HG02759 (cell line): ENCODE measurements at regions not wholly inside any gene's neighbourhood (a gene's known extent, or its start where the extent isn't known, plus 50 kb on each side); places are given as distances from the start of the nearest gene placed in this dataset.
"Not testable (repeated sequence)": the region's sequence is repeated elsewhere in the genome, so short reads cannot be mapped to it uniquely, and the experiment has no call there.

Experiments
- ATAC-seq: cut with Tn5 transposase; IDR thresholded peaks from one replicate; pipeline ENCODE4 v1.9.1; 2021; ENCODE audit warnings: mild to moderate bottlenecking, moderate library complexity; ENCODE audit not compliant: unreplicated experiment

- not testable (repeated sequence) for ATAC-seq
Measured at GRCh38 chr16:21363550-21364223, 85.6 kb upstream of the CRYM start.

DNA sequence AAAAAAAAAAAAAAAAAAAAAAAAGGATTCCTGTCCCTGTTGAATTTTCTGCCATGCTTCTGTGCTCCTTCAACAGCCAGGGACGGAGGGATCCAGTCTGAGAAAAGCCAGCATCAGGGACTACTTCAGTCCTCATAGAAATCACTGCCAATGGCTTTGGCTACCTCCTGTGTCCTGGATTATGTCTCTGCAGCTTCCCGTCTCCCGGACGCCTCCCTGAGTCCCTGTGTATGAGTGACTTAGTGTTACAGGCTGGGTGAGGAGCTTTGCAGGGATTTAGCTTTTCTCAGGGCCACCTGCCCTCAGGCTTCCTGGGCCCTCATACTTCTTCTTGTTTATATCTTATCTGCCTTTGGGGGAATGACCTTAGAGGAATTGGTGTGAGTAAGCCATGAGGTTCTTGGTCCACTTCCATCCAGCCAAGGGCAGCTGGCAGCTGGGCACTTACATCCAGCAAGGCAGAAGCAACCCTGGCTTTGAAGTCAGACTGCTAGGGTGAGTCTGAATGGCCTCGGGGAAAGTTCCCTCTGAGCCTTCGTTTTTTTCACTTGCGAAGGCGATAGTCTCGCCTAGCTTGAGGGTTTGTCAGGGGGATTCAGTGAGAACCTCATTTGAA is 83.6 kb upstream of the CRYM start:
- ATAC-seq = not testable (repeated sequence)

GRCh38 chr16:21361045-21361444 is 83.0 kb upstream of the CRYM start:
- not testable (repeated sequence) for ATAC-seq

DNA sequence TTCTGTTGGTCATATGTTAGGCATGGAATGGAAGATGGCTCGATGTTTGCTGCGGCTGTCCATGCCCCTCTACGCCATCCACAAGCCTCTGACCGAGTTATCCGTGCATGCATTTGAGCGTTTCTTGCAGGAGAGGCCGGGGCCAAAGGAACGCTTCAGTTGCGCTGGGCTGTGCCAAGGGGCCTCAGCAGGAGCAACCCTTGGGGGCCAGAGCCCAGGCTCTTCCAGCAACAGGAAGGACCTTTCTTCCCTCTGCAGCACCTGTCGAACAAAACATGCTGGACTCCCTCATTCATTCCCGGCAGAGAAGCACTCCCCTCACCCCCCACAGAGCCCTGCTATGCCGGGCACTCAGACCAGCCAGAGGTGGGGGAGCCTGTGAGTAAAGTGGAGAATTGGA is 81.4 kb upstream of the CRYM start:
- not testable (repeated sequence) for ATAC-seq

DNA sequence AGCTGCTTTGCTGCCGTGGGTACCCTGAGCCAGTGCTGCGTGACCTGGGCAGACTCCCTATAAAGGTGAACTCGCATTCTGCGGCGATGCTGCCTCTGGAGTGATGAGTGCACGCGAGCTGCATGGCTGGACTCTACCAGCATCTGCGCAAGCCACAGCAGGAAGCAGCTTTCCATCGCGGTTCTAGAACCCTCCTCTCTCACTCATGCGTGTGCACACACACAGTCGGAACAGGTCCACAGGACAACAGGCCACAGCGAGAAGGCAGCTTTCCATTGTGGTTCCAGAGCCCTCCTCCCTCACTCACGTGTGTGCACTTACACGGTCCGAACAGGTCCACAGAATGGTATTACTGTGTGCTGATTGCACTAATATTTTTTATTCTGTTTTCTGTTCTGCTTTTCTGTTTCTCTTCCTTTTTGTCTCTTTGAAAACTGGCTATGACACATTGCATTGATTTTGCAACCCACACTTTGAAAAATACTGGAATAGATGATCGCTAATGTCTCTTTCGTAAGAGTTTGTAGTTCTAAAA is 80.2 kb upstream of the CRYM start:
- peak; percentile 53 for ATAC-seq

DNA sequence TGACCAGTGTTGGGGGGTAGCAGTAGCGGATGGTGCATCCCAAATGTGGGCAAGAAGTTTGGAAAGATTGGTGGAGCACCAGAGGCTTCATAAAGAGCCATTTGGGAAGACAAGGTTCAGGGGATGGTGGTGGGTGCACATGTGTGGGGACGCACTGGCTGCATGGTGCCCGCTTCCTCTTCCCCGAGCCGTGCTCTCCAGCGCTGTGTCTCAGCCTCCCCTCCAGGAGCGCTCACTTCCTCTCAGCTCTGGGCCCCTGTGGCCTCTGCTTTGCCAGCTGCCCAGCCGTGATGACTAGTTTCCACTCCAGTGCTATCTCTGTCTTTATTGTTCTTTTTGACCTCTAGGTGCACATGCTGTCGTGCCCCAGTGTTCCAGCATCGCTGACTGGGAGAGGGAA is 78.2 kb upstream of the CRYM start:
- ATAC-seq = not testable (repeated sequence)

DNA sequence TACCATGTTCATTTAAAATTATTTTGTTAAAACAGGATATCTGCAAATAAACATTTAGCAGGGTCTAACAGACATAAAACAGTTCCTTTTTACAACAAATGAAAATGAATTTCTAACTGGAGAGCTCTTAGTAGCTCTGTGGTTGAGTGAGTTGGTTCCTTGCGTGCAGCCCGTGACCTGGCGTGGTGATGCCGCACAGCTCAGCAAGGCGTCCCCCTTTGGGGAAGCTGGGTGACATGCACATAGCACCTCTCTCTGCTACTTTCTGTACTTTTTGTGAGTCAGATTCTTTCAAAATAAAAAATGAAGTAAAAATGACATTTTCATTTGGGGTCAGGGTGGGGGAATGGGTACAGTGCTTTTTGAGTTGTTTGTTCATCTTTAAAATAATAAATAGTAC is 73.3 kb upstream of the CRYM start:
- not testable (repeated sequence) for ATAC-seq

- not testable (repeated sequence) for ATAC-seq
Measured at GRCh38 chr16:21350851-21351250, 72.8 kb upstream of the CRYM start.

- ATAC-seq = not testable (repeated sequence)
Measured at GRCh38 chr16:21349336-21349735, 71.2 kb upstream of the CRYM start.

GRCh38 chr16:21348815-21349214 is 70.7 kb upstream of the CRYM start:
- ATAC-seq = not testable (repeated sequence)

GRCh38 chr16:21347538-21347937 is 69.4 kb upstream of the CRYM start:
- not testable (repeated sequence) for ATAC-seq

DNA sequence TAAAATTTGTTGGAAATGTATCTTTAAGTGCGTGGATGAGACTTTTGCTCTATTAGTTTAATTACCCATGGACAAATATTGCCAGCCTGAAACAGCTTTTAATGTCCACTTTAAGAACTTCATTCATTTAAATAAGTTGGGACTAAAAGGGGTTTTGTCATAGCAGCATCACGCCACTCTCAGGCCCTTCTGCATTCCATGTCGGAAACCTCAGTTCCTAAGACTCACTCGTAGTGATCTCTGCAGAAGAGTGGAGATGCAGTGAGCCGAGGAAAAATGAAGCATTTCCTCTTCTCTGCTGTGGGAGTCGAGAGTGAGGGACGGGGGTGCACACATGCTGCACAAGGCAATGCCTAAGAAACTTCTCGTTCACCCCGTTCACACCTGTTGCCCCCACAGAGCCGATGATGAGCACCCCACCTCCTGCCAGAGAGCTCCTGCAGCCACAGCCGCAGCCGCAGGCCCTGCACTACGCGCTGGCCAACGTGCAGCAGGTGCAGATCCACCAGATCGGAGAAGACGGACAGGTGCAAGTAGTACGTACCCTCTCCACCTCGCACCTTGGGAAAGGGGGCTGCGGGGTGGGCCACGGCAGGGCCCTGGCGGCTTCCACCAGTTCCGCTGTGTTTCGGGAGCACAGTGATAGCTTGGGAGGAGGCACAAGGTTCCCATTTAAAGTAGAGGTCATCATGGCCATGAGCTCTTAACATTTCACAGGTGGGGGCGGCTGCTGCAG is 68.8 kb upstream of the CRYM start:
- ATAC-seq = not testable (repeated sequence)

- not testable (repeated sequence) for ATAC-seq
Measured at GRCh38 chr16:21344361-21344912, 66.3 kb upstream of the CRYM start.

DNA sequence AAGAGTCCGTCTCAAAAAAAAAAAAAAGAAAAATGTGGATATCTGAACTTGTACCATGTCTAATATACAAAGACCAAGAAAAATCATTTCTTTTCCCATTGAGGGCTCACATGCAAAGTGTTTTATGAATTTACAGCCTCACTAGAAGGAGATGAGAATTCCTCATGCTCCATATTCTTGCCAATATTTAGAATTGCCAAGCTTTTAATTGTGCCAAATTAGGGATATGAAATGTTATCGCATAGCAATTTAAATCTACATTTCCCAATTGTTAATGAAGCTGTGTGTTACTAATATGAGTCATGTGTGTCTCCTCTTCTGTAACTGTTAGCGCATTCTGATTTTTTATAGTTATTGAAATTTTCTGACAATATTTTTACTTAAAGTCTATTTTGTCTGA is 63.0 kb upstream of the CRYM start:
- ATAC-seq = no peak

GRCh38 chr16:21339941-21340340 is 61.9 kb upstream of the CRYM start:
- ATAC-seq = no peak

GRCh38 chr16:21339269-21339641 is 61.2 kb upstream of the CRYM start:
- ATAC-seq = no peak

DNA sequence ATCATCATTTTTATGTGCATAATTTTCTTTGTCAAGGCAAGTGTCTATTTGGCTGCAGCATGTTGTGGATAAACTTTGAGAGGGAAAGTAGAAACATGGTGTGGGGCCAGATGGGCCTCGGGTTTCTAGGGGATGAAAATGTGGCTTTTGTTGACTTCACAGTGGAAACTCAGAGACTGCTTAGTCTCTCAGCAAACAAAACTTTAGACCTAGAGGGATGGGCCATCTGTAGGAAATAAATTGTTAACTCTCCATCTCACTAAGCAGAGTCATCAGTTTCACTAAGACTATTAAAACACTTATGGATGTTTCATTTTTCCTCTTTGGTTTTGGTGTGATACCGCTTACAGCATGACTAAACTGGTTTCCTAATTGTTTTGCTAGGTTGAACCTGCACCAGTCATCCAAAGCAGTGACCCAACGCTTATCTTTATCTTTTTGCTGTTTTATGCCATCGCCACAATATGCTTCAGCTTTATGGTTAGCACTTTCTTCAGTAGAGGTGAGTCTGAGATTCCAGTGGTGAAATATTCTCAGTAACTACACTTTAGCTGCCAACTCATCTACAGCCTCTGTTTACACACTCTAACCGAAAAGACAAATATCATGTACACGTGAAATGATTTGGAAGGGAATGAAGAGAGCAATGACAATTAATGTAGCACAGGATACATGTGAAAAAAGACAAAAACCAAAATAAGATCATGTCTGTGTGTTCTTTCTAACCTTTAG is 60.6 kb upstream of the CRYM start:
- ATAC-seq = no peak

- ATAC-seq = no peak
Measured at GRCh38 chr16:21336231-21336630, 58.1 kb upstream of the CRYM start.

- ATAC-seq = not testable (repeated sequence)
Measured at GRCh38 chr16:21334188-21335146, 56.4 kb upstream of the CRYM start.

DNA sequence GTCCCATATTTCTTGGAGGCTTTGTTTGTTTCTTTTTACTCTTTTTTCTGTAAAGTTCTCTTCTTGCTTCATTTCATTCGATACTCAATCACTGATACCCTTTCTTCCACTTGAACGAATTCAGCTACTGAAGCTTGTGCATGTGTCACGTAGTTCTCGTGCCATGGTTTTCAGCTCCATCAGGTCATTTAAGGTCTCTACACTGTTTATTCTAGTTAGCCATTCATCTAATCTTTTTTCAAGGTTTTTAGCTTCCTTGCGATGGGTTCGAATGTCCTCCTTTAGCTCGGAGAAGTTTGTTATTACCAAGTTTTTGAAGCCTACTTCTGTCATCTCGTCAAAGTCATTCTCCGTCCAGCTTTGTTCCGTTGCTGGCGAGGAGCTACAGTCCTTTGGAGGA is 55.6 kb upstream of the CRYM start:
- ATAC-seq = not testable (repeated sequence)
